Neural progenitor cell (in vitro differentiated cells): ENCODE measurements at regions not wholly inside any gene's neighbourhood (a gene's known extent, or its start where the extent isn't known, plus 50 kb on each side); places are given as distances from the start of the nearest gene placed in this dataset.

Source experiments
- DNase-seq: peaks from one replicate; pipeline ENCODE4 v3.0.0-alpha.2; 2016; ENCODE audit warnings: low spot score
- H2AFZ ChIP-seq: fragments of 200-600 bp; sonication (generic); replicated peaks from 2 replicates; pipeline ENCODE4 v1.6.1; 2016; ENCODE audit warnings: antibody characterized with exemption
- H3F3A ChIP-seq: fragments of 200-600 bp; sonication (generic); 2 replicates; pipeline ENCODE4 v1.6.1; 2016; ENCODE audit warnings: antibody characterized with exemption, low read depth
- H3K27ac ChIP-seq: fragments of 200-600 bp; sonication (generic); 2 replicates; pipeline ENCODE4 v1.5.1; 2016; ENCODE audit warnings: mild to moderate bottlenecking
- H3K27me3 ChIP-seq: fragments of 200-600 bp; sonication (generic); 2 replicates; pipeline ENCODE4 v1.6.1; 2016; ENCODE audit warnings: mild to moderate bottlenecking, moderate library complexity
- H3K36me3 ChIP-seq: fragments of 200-600 bp; sonication (generic); 2 replicates; pipeline ENCODE4 v1.5.1; 2016
- H3K4me1 ChIP-seq: fragments of 200-600 bp; sonication (generic); 2 replicates; pipeline ENCODE4 v1.6.1; 2016; ENCODE audit warnings: mixed run types
- H3K4me2 ChIP-seq: fragments of 200-600 bp; sonication (generic); 2 replicates; pipeline ENCODE4 v1.6.1; 2016
- H3K4me3 ChIP-seq: fragments of 200-600 bp; sonication (generic); 2 replicates; pipeline ENCODE4 v1.5.1; 2016
- H3K79me2 ChIP-seq: fragments of 200-600 bp; sonication (generic); 2 replicates; pipeline ENCODE4 v1.6.1; 2016; ENCODE audit warnings: low read depth
- H3K9ac ChIP-seq: fragments of 200-600 bp; sonication (generic); 2 replicates; pipeline ENCODE4 v1.6.1; 2016
- H3K9me3 ChIP-seq: fragments of 200-600 bp; sonication (generic); 2 replicates; pipeline ENCODE4 v1.5.1; 2016; ENCODE audit warnings: low read depth
- H4K20me1 ChIP-seq: fragments of 200-600 bp; sonication (generic); 2 replicates; pipeline ENCODE4 v1.6.1; 2016; ENCODE audit warnings: low read depth
- H3K27ac Mint-ChIP-seq: 3 replicates; pipeline ENCODE4 v1.8.0; 2021; ENCODE audit warnings: mixed read lengths
- H3K27me3 Mint-ChIP-seq: 2 replicates; pipeline ENCODE4 v1.8.0; 2022; ENCODE audit warnings: low read depth, mild to moderate bottlenecking, inconsistent platforms, moderate library complexity, mixed read lengths; ENCODE audit not compliant: insufficient read depth
- H3K36me3 Mint-ChIP-seq: 3 replicates; pipeline ENCODE4 v1.8.0; 2021; ENCODE audit warnings: mixed read lengths
- H3K4me1 Mint-ChIP-seq: 3 replicates; pipeline ENCODE4 v1.8.0; 2021; ENCODE audit warnings: mixed read lengths
- H3K4me3 Mint-ChIP-seq: 3 replicates; pipeline ENCODE4 v1.8.0; 2021; ENCODE audit warnings: mild to moderate bottlenecking, moderate library complexity, mixed read lengths
- H3K9me3 Mint-ChIP-seq: 3 replicates; pipeline ENCODE4 v1.8.0; 2020; ENCODE audit warnings: mixed read lengths
- EZH2 ChIP-seq: fragments of 200-600 bp; sonication (generic); IDR thresholded peaks from 2 replicates; pipeline ENCODE4 v1.6.1; 2017; ENCODE audit warnings: antibody characterized with exemption, mild to moderate bottlenecking, moderate library complexity
- EZH2phosphoT487 ChIP-seq: fragments of 200-600 bp; sonication (generic); IDR thresholded peaks from 2 replicates; pipeline ENCODE4 v1.6.1; 2017; ENCODE audit warnings: antibody characterized with exemption
- TF ChIP-seq, protein P1 (sequence below): fragments of 200-600 bp; sonication (generic); IDR thresholded peaks from 2 replicates; pipeline ENCODE4 v1.5.1; 2017; ENCODE audit warnings: antibody characterized with exemption, mild to moderate bottlenecking

DNA sequence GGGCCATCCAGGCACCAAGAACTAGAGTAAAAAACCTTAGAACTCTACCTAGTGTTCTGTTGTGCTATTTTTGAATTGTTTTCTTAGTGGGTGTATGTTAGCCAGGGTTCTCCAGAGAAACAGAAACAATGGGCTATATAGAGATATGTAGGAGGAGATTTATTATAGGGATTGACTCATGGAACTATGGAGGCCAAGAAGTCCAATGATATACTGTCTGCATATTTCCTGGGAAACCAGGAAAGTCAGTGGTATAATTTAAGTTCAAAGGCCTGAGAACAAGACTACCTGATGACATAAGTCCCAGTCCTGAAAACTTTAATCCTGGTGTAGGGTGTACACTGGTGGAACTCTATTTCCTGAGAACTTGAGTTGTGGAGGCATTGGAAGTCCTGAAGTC lies 108.7 kb upstream of the ACVR1 start:
- Histone ChIP-seq H4K20me1 (no peaks in the 10 kb centered on the region), H3K9ac (no peak overlapping the region), H3K9me3 (peaks cover 3% of the 10 kb centered on the region), H3K4me2 (no peak overlapping the region), H3K4me1 (peaks cover under 1% of the 10 kb centered on the region), H3K27me3 (no peaks in the 10 kb centered on the region), H3K27ac (no peak overlapping the region), H2AFZ (no peak overlapping the region), H3F3A (no peaks in the 10 kb centered on the region), H3K36me3 (no peaks in the 10 kb centered on the region), H3K79me2 (no peaks in the 10 kb centered on the region), H3K4me3 (no peak overlapping the region)
- H3K4me1 Mint-ChIP-seq, result peaks cover 3% of the 10 kb centered on the region
- H3K4me3 Mint-ChIP-seq, result no peak overlapping the region
- DNase-seq, result no peak
- H3K36me3 Mint-ChIP-seq, result no peaks in the 10 kb centered on the region
- peaks cover 4% of the 10 kb centered on the region for H3K9me3 Mint-ChIP-seq
- no peak for TF ChIP-seq EZH2
- peaks cover 3% of the 10 kb centered on the region for H3K27me3 Mint-ChIP-seq
- H3K27ac Mint-ChIP-seq, result no peak overlapping the region

DNA sequence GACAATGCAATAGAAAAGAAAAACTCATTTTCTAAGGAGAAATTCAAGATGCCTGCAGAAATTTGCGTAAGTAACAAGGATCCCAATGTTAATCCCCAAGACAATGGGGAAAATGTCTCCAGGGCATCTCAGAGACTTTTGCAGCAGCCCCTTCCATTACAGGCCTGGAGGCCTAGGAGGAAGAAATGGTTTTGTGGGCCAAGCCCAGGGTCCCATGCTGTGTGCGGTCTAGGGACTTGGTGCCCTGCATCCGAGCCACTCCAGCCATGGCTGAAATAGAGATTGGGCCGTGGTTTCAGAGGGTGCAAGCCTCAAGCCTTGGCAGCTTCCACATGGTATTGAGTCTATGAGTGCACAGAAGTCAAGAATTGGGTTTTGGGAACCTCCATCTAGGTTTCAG lies 103.9 kb upstream of the ACVR1 start:
- no peak overlapping the region for H3K27ac Mint-ChIP-seq
- TF ChIP-seq EZH2phosphoT487, result no peak
- TF ChIP-seq, protein P1, sequence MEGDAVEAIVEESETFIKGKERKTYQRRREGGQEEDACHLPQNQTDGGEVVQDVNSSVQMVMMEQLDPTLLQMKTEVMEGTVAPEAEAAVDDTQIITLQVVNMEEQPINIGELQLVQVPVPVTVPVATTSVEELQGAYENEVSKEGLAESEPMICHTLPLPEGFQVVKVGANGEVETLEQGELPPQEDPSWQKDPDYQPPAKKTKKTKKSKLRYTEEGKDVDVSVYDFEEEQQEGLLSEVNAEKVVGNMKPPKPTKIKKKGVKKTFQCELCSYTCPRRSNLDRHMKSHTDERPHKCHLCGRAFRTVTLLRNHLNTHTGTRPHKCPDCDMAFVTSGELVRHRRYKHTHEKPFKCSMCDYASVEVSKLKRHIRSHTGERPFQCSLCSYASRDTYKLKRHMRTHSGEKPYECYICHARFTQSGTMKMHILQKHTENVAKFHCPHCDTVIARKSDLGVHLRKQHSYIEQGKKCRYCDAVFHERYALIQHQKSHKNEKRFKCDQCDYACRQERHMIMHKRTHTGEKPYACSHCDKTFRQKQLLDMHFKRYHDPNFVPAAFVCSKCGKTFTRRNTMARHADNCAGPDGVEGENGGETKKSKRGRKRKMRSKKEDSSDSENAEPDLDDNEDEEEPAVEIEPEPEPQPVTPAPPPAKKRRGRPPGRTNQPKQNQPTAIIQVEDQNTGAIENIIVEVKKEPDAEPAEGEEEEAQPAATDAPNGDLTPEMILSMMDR, result no peak
- no peaks in the 10 kb centered on the region for H3K4me1 Mint-ChIP-seq
- no peaks in the 10 kb centered on the region for H3K79me2 ChIP-seq
- no peaks in the 10 kb centered on the region for H3K4me1 ChIP-seq
- peaks cover 7% of the 10 kb centered on the region for H3K9me3 Mint-ChIP-seq
- H3K9me3 ChIP-seq, result peaks cover 8% of the 10 kb centered on the region
- H3K27ac ChIP-seq, result no peak overlapping the region
- no peak overlapping the region for H3K9ac ChIP-seq
- no peak overlapping the region for H2AFZ ChIP-seq
- peaks cover 2% of the 10 kb centered on the region for H3K36me3 Mint-ChIP-seq
- H3K36me3 ChIP-seq, result no peaks in the 10 kb centered on the region
- no peaks in the 10 kb centered on the region for H3F3A ChIP-seq
- H3K4me3 ChIP-seq, result no peak overlapping the region
- no peak overlapping the region for H3K4me3 Mint-ChIP-seq
- no peak for DNase-seq
- H3K27me3 ChIP-seq, result no peaks in the 10 kb centered on the region
- H3K4me2 ChIP-seq, result no peak overlapping the region
- peaks cover 7% of the 10 kb centered on the region for H3K27me3 Mint-ChIP-seq
- H4K20me1 ChIP-seq, result no peaks in the 10 kb centered on the region

DNA sequence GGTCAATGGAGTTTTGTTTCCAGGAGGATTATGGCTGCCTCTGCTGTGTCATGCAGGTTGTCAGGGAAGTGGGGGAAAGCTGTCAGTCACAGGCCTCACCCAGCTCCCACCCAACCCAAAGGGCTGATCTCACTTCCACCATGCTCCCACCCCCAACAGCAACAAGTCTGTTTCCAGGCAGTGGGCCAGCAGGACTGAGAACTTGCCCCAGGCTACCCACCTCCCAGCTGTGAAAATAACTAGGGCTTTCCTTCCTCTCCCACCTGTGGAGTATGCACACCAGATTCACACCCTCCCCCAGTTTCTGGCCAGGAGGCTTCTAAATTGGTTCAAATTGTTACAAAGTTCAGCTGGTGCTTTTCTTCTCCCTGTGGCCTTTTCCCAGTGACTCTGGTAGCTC lies 95.6 kb upstream of the ACVR1 start:
- H3K4me3 Mint-ChIP-seq, result no peak overlapping the region

DNA sequence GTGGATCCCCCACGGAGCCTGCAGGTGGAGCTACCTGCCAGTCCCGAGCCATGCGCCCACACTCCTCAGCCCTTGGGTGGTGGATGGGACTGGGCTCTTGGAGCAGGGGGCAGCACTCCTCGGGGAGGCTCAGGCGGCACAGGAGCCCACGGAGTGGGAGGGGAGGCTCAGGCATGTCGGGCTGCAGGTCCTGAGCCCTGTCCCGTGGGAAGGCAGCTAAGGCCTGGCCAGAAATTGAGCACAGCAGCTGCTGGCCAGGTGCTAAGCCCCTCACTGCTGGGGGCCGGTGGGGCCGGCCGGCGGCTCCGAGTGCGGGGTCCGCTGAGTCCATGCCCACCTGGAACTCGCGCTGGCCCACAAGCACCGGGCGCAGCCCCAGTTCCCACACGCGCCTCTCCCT lies 91.7 kb upstream of the ACVR1 start:
- Mint-ChIP-seq H3K27ac (no peak overlapping the region), H3K27me3 (peaks cover 5% of the 10 kb centered on the region), H3K9me3 (peaks cover 12% of the 10 kb centered on the region), H3K4me1 (no peaks in the 10 kb centered on the region), H3K36me3 (no peaks in the 10 kb centered on the region), H3K4me3 (no peak overlapping the region)
- Histone ChIP-seq H3K36me3 (no peaks in the 10 kb centered on the region), H3K4me1 (no peaks in the 10 kb centered on the region), H3K4me3 (no peak overlapping the region), H3F3A (no peaks in the 10 kb centered on the region), H3K27me3 (no peaks in the 10 kb centered on the region), H2AFZ (no peak overlapping the region), H3K9me3 (no peaks in the 10 kb centered on the region), H3K4me2 (no peak overlapping the region), H3K9ac (no peak overlapping the region), H3K27ac (no peak overlapping the region), H4K20me1 (no peaks in the 10 kb centered on the region), H3K79me2 (no peaks in the 10 kb centered on the region)
- TF ChIP-seq EZH2phosphoT487 (no peak), EZH2 (no peak)
- TF ChIP-seq, protein P1, result no peak
- DNase-seq, result no peak

More for the DNA sequence above, 95.6 kb upstream of the ACVR1 start:
- no peak overlapping the region for H2AFZ ChIP-seq
- H3K79me2 ChIP-seq, result no peaks in the 10 kb centered on the region
- H3K9me3 Mint-ChIP-seq, result peaks cover 8% of the 10 kb centered on the region
- H3K4me2 ChIP-seq, result no peak overlapping the region
- no peak overlapping the region for H3K4me3 ChIP-seq
- H3K4me1 ChIP-seq, result no peaks in the 10 kb centered on the region
- TF ChIP-seq, protein P1, result no peak
- TF ChIP-seq EZH2 (no peak), EZH2phosphoT487 (no peak)
- no peaks in the 10 kb centered on the region for H3F3A ChIP-seq
- no peak overlapping the region for H3K9ac ChIP-seq
- H4K20me1 ChIP-seq, result no peaks in the 10 kb centered on the region
- H3K36me3 ChIP-seq, result no peaks in the 10 kb centered on the region
- H3K9me3 ChIP-seq, result no peaks in the 10 kb centered on the region
- no peaks in the 10 kb centered on the region for H3K27me3 ChIP-seq
- no peak overlapping the region for H3K27ac ChIP-seq
- no peak overlapping the region for H3K27ac Mint-ChIP-seq
- no peaks in the 10 kb centered on the region for H3K36me3 Mint-ChIP-seq
- H3K27me3 Mint-ChIP-seq, result peaks cover 7% of the 10 kb centered on the region
- H3K4me1 Mint-ChIP-seq, result no peaks in the 10 kb centered on the region
- no peak for DNase-seq
